22Rv1 (cell line): ENCODE measurements at regions not wholly inside any gene's neighbourhood (a gene's known extent, or its start where the extent isn't known, plus 50 kb on each side); places are given as distances from the start of the nearest gene placed in this dataset.

Source experiments
- ZFX ChIP-seq: fragments of 450-650 bp; IDR thresholded peaks from 2 replicates; pipeline ENCODE4 v1.6.1; 2017; ENCODE audit warnings: antibody characterized with exemption, borderline replicate concordance
- TF ChIP-seq, protein P1 (sequence below): fragments of 450-650 bp; IDR thresholded peaks from 2 replicates; pipeline ENCODE4 v1.5.1; 2017; ENCODE audit warnings: mild to moderate bottlenecking

DNA sequence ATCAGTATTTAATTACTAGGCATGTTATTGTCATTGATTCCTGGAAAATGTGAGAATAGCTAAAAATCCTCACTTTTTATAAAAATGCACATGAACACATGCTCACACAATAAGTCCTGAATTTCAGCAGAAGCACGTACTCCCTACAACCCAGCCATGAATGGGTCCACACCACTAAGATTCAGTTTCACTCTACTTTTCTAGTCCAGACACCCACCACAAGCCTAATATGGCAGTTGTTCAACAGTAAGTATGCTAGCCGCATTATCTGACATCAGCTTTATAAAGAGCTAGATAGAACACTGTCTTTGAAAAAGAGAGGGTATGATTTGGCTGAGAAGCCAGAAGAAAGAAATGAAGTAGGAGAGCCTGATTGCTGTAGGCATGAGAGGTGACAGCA lies 639.3 kb downstream of the BRINP1 start:
- TF ChIP-seq, protein P1, sequence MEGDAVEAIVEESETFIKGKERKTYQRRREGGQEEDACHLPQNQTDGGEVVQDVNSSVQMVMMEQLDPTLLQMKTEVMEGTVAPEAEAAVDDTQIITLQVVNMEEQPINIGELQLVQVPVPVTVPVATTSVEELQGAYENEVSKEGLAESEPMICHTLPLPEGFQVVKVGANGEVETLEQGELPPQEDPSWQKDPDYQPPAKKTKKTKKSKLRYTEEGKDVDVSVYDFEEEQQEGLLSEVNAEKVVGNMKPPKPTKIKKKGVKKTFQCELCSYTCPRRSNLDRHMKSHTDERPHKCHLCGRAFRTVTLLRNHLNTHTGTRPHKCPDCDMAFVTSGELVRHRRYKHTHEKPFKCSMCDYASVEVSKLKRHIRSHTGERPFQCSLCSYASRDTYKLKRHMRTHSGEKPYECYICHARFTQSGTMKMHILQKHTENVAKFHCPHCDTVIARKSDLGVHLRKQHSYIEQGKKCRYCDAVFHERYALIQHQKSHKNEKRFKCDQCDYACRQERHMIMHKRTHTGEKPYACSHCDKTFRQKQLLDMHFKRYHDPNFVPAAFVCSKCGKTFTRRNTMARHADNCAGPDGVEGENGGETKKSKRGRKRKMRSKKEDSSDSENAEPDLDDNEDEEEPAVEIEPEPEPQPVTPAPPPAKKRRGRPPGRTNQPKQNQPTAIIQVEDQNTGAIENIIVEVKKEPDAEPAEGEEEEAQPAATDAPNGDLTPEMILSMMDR: no peak
- TF ChIP-seq ZFX: no peak
